ENCODE measurements at regions not wholly inside any gene's neighbourhood (a gene's known extent, or its start where the extent isn't known, plus 50 kb on each side); places are given as distances from the start of the nearest gene placed in this dataset.

GRCh38 chr1:214126697-214127146 lies 138.9 kb downstream of the PROX1 start:
- no peaks in the 10 kb centered on the region for H3K9me3 ChIP-seq
- no peaks in the 10 kb centered on the region for H3K36me3 ChIP-seq
- H3K27me3 ChIP-seq = no peaks in the 10 kb centered on the region
- no peak overlapping the region for H3K27ac ChIP-seq
- H3K4me3 ChIP-seq = no peak overlapping the region
- H3K4me1 ChIP-seq = peaks cover 0 to 3% (median 0%) of the 10 kb centered on the region in 4 donors
- 87 to 89% methylated on average over 2 of the region's 2 CpGs for WGBS, 2 donors
- TF ChIP-seq POLR2AphosphoS5 (IDR thresholded peaks at IDR 0.05) (no peak), CTCF (IDR thresholded peaks at IDR 0.05) (no peak), EP300 (IDR thresholded peaks at IDR 0.05) (no peak), POLR2A (IDR thresholded peaks at IDR 0.05) (no peak)
- no peak for DNase-seq
- intact Hi-C loops (cut with DNase I) = no loop called here

GRCh38 chr1:214127705-214128104 lies 139.9 kb downstream of the PROX1 start:
- Histone ChIP-seq H3K36me3 (no peaks in the 10 kb centered on the region), H3K9me3 (no peaks in the 10 kb centered on the region), H3K4me3 (no peak overlapping the region), H3K27ac (no peak overlapping the region), H3K4me1 (peaks cover 0 to 3% (median 0%) of the 10 kb centered on the region in 4 donors), H3K27me3 (no peaks in the 10 kb centered on the region)
- intact Hi-C loops (cut with DNase I) = no loop called here
- 97 to 98% methylated on average over 4 of the region's 4 CpGs for WGBS, 2 donors
- TF ChIP-seq EP300 (IDR thresholded peaks at IDR 0.05) (no peak), CTCF (IDR thresholded peaks at IDR 0.05) (no peak), POLR2AphosphoS5 (IDR thresholded peaks at IDR 0.05) (no peak), POLR2A (IDR thresholded peaks at IDR 0.05) (no peak)
- DNase-seq = no peak

GRCh38 chr1:214135886-214136285 lies 145.1 kb upstream of the SMYD2 start:
- TF ChIP-seq POLR2A (IDR thresholded peaks at IDR 0.05) = no peak
- no peak for TF ChIP-seq CTCF (IDR thresholded peaks at IDR 0.05)
- TF ChIP-seq POLR2AphosphoS5 (IDR thresholded peaks at IDR 0.05) = no peak
- TF ChIP-seq EP300 (IDR thresholded peaks at IDR 0.05) = no peak
- Histone ChIP-seq H3K36me3 (no peaks in the 10 kb centered on the region), H3K4me3 (no peak overlapping the region), H3K27me3 (no peaks in the 10 kb centered on the region), H3K9me3 (no peaks in the 10 kb centered on the region), H3K4me1 (no peaks in the 10 kb centered on the region), H3K27ac (no peak overlapping the region)
- no peak for DNase-seq
- WGBS, 2 donors = 81 to 85% methylated on average over 7 of the region's 7 CpGs
- intact Hi-C loops (cut with DNase I) = no loop called here

GRCh38 chr1:214136324-214136919 lies 144.5 kb upstream of the SMYD2 start:
- Histone ChIP-seq H3K36me3 (no peaks in the 10 kb centered on the region), H3K27ac (no peak overlapping the region), H3K4me1 (no peaks in the 10 kb centered on the region), H3K9me3 (no peaks in the 10 kb centered on the region), H3K4me3 (no peak overlapping the region), H3K27me3 (no peaks in the 10 kb centered on the region)
- no peak for DNase-seq
- TF ChIP-seq CTCF (IDR thresholded peaks at IDR 0.05) (no peak), POLR2A (IDR thresholded peaks at IDR 0.05) (no peak), POLR2AphosphoS5 (IDR thresholded peaks at IDR 0.05) (no peak), EP300 (IDR thresholded peaks at IDR 0.05) (no peak)
- intact Hi-C loops (cut with DNase I) = no loop called here
- 83 to 88% methylated on average over 8 of the region's 8 CpGs for WGBS, 2 donors

GRCh38 chr1:214141486-214141885 lies 139.5 kb upstream of the SMYD2 start:
- H3K4me3 ChIP-seq = no peak overlapping the region
- no peaks in the 10 kb centered on the region for H3K9me3 ChIP-seq
- H3K27me3 ChIP-seq = no peaks in the 10 kb centered on the region
- H3K36me3 ChIP-seq = no peaks in the 10 kb centered on the region
- 90 to 93% methylated on average over 4 of the region's 4 CpGs for WGBS, 2 donors
- H3K27ac ChIP-seq = no peak overlapping the region
- TF ChIP-seq EP300 (IDR thresholded peaks at IDR 0.05) (no peak), POLR2A (IDR thresholded peaks at IDR 0.05) (no peak), POLR2AphosphoS5 (IDR thresholded peaks at IDR 0.05) (no peak), CTCF (IDR thresholded peaks at IDR 0.05) (no peak)
- intact Hi-C loops (cut with DNase I) = no loop called here
- DNase-seq = no peak
- H3K4me1 ChIP-seq = no peaks in the 10 kb centered on the region

Measured in sigmoid colon (tissue), 6 donors.